ENCODE measurements at regions not wholly inside any gene's neighbourhood (a gene's known extent, or its start where the extent isn't known, plus 50 kb on each side); places are given as distances from the start of the nearest gene placed in this dataset.

DNA sequence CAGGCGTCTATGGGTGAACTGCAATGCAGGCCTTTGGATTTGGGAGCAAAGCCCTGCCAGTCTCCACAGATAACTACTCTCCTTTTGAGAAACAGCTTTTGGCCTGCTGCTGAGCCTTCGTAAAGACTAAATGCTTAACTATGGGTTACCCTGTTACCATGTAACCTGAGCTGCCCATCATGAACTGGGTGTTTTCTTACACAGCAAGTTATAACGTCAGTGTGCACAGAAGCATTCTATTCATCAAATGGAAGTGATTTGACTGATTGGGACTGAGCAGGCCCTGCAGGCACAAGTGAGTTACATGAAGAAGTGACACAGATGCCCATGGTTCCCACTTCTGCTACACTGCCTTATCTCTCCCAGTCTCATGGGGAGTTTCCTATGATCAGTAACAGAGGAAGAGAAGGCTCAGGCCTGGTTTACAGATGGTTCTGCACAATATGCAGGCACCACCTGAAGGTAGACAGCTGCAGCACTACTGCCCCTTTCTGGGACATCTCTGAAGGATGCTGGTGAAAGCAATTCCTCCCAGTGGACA is 319.1 kb downstream of the CD83 start:
- TF ChIP-seq, protein P1, sequence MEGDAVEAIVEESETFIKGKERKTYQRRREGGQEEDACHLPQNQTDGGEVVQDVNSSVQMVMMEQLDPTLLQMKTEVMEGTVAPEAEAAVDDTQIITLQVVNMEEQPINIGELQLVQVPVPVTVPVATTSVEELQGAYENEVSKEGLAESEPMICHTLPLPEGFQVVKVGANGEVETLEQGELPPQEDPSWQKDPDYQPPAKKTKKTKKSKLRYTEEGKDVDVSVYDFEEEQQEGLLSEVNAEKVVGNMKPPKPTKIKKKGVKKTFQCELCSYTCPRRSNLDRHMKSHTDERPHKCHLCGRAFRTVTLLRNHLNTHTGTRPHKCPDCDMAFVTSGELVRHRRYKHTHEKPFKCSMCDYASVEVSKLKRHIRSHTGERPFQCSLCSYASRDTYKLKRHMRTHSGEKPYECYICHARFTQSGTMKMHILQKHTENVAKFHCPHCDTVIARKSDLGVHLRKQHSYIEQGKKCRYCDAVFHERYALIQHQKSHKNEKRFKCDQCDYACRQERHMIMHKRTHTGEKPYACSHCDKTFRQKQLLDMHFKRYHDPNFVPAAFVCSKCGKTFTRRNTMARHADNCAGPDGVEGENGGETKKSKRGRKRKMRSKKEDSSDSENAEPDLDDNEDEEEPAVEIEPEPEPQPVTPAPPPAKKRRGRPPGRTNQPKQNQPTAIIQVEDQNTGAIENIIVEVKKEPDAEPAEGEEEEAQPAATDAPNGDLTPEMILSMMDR (IDR thresholded peaks at IDR 0.05) = no peak
- peaks cover 3 to 54% (median 20%) of the 10 kb centered on the region in 9 donors for H3K4me1 ChIP-seq
- no peaks in the 10 kb centered on the region for H3K36me3 ChIP-seq
- no peak overlapping the region for H3K27ac ChIP-seq
- intact Hi-C loops (cut with DNase I) = loop anchor here in 3 of 10 donors (10.0 kb wide), 4 partner anchors 138 to 818 kb away; no protein-coding TSS in a partner anchor
- 85 to 92% methylated on average over 3 of the region's 3 CpGs for WGBS, 2 donors
- DNase-seq (no peak), ATAC-seq (no peak)
- H3K9me3 ChIP-seq = no peaks in the 10 kb centered on the region
- H3K27me3 ChIP-seq = no peaks in the 10 kb centered on the region
- no peak overlapping the region for H3K4me3 ChIP-seq

DNA sequence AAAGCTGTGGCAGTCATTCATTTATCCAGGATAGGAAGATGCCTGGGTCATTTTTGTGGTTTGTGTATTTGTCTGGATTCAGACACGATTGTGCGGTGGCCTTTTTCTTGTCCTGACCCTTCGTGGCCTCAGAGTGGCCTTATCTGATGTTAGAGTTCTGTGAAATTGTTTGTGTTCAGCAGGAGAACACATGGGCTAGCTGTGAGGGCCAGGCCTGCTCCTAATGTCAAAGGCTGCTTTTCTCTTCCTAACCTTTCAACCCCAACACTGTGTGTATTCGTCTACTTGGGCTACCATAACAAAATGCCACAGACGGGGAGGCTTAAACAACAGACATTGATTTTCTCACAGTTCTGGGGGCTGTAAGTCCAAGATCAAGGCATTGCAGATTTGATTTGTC is 321.8 kb downstream of the CD83 start:
- Histone ChIP-seq H3K9me3 (no peaks in the 10 kb centered on the region), H3K4me1 (peaks cover 3 to 57% (median 31%) of the 10 kb centered on the region in 9 donors), H3K4me3 (no peak overlapping the region), H3K27me3 (no peaks in the 10 kb centered on the region), H3K36me3 (no peaks in the 10 kb centered on the region), H3K27ac (no peak overlapping the region)
- intact Hi-C loops (cut with DNase I) = loop anchor here in 3 of 10 donors (10.0 kb wide), 4 partner anchors 135 to 815 kb away; no protein-coding TSS in a partner anchor
- DNase-seq (no peak), ATAC-seq (no peak)
- TF ChIP-seq, protein P1 (IDR thresholded peaks at IDR 0.05) = no peak
- 83 to 86% methylated on average over 5 of the region's 5 CpGs for WGBS, 2 donors

DNA sequence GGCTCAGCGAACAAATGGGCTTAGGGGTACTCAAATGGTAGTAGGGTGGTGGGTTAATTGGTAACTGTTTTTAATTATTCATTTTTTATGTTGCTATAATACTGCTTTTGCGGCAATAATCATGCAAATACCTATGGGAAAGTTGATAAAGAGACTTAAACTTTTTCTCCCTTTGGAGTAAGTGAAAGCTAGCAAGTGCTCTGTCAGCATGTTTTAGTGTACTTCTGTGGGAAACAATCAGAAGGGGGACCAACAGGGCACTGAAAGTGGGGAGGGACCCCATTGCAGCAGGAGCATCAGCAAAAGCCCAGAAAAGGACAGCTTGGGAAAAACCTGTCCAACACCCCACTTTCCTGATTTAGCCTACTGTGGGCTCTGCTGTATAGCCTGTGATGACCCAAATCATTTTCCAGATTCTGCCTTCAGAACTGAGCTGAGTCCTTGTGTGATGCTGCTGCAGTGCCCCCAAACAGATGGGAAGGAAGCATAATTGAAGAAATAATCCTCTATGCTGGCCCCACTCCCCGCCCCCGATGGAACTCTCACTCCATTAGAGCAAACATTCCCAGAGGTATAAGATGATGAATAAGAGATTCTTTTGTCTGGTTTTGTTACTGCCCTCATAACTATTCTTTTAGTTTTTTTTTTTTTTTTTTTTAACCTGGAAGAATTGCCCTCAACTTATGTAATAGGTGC is 322.8 kb downstream of the CD83 start:
- intact Hi-C loops (cut with DNase I) = loop anchor here in 1 of 10 donors (10.0 kb wide), 1 partner anchor 444 kb away; no protein-coding TSS in a partner anchor
- peak overlapping the region in 1 of 10 donors; percentile 7 for H3K4me3 ChIP-seq
- no peaks in the 10 kb centered on the region for H3K27me3 ChIP-seq
- no peaks in the 10 kb centered on the region for H3K36me3 ChIP-seq
- TF ChIP-seq, protein P1 (IDR thresholded peaks at IDR 0.05) = no peak
- ATAC-seq (peak in 3 of 8 donors; percentile 11 to 17 (median 12)), DNase-seq (no peak)
- H3K27ac ChIP-seq = peak overlapping the region in 7 of 10 donors; percentile 44 to 79 (median 66)
- peaks cover 3 to 51% (median 27%) of the 10 kb centered on the region in 9 donors for H3K4me1 ChIP-seq
- WGBS, 2 donors = 79 to 86% methylated on average over 4 of the region's 4 CpGs
- H3K9me3 ChIP-seq = no peaks in the 10 kb centered on the region

DNA sequence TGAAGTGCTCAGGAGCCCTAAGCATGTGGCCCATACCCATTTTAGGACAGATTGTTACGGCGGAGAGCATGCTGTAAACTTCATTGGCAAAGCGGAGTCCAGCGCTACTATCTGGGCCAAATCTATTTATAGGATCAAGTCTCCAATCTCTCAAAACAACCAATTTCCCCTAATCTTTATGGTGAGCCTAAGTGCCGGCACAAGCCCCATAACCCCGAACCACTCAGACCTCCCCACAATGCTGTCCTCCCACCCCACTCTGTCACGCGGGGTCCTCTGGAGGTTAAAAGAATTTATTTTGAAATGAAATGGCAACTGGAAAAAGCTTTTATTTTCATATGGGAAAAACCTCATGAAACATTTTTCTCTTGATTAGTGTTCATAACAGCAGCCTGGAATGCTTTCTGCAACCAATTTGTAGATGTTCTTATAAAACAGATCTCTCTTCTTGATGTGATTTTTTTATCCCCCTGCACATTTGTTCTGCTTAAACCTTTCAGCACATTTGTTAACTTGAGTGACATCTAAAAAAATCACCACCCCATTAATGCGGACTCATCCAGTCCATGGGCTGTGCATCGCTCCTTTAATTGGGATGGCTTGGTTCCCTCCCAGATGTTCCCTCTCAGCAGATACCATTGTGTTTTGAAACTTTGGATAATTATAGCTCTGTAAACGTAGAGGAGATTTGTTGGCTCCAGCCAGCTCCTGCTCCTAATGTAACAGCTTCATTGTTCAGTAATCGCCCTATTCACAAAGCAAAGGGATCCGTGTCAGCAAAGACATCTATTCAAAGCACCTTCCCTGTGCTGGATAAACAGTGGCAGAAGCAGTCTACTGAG is 323.6 kb downstream of the CD83 start:
- TF ChIP-seq, protein P1 (IDR thresholded peaks at IDR 0.05) = no peak
- no peaks in the 10 kb centered on the region for H3K36me3 ChIP-seq
- peak in 1 of 2 donors; percentile 39 for DNase-seq
- ATAC-seq = peak; percentile 79 to 94 (median 92)
- peak overlapping the region in 9 of 10 donors; percentile 44 to 79 (median 61) for H3K27ac ChIP-seq
- 31 to 36% methylated on average over 13 of the region's 13 CpGs for WGBS, 2 donors
- peak overlapping the region in 3 of 10 donors; percentile 7 to 19 (median 18) for H3K4me3 ChIP-seq
- H3K27me3 ChIP-seq = no peaks in the 10 kb centered on the region
- intact Hi-C loops (cut with DNase I) = loop anchor here in 1 of 10 donors (10.0 kb wide), 1 partner anchor 444 kb away; no protein-coding TSS in a partner anchor
- H3K9me3 ChIP-seq = no peaks in the 10 kb centered on the region
- H3K4me1 ChIP-seq = peaks cover 3 to 46% (median 27%) of the 10 kb centered on the region in 9 donors
